NT2/D1 (cell line): ENCODE measurements at regions not wholly inside any gene's neighbourhood (a gene's known extent, or its start where the extent isn't known, plus 50 kb on each side); places are given as distances from the start of the nearest gene placed in this dataset.

ENCODE experiments used
- SUZ12 ChIP-seq: IDR thresholded peaks from 2 replicates; pipeline ENCODE4 v1.6.1; 2011; ENCODE audit not compliant: insufficient read length, insufficient read depth; ENCODE audit errors: extremely low read depth
- YY1 ChIP-seq: IDR thresholded peaks from 2 replicates; pipeline ENCODE4 v1.6.1; 2011; ENCODE audit not compliant: insufficient read length, insufficient read depth
- ZNF274 ChIP-seq: IDR thresholded peaks from 2 replicates; pipeline ENCODE4 v1.6.1; 2011; ENCODE audit warnings: mild to moderate bottlenecking, low read depth, low read length

DNA sequence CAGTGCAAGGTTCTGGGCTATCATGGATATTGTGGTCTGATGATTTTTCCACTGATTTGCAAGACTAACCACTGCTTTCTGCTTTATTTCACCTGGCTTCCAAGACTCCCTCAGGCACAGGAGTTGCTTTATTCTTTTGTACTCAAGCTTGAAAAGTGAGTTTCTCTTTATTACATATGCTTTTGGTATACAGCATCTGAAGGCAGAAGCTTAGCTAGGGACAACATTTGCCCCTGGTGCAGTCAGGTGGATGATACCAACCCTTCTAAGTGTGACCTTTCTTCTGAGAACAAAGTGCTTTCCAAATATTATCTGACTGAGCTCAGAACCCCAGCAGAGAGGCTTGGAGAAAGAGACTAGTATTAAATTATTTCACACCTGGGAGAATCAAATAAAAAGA, 94.0 kb upstream of the PHACTR1 start:
- TF ChIP-seq YY1: no peak
- TF ChIP-seq ZNF274: no peak
- TF ChIP-seq SUZ12: no peak
